GM18520 (cell line): ENCODE measurements at regions not wholly inside any gene's neighbourhood (a gene's known extent, or its start where the extent isn't known, plus 50 kb on each side); places are given as distances from the start of the nearest gene placed in this dataset.

Source experiments
- ATAC-seq: cut with Tn5 transposase; IDR thresholded peaks from one replicate; pipeline ENCODE4 v1.9.1; 2021; ENCODE audit not compliant: unreplicated experiment

GRCh38 chr7:82567841-82568240, 124.3 kb upstream of the CACNA2D1 start:
- ATAC-seq = no peak

- ATAC-seq = no peak
Observed at GRCh38 chr7:82567356-82567755, 123.8 kb upstream of the CACNA2D1 start.

GRCh38 chr7:82566752-82567151, 123.2 kb upstream of the CACNA2D1 start:
- no peak for ATAC-seq

GRCh38 chr7:82562716-82563404, 119.3 kb upstream of the CACNA2D1 start:
- ATAC-seq = no peak

- ATAC-seq = peak; percentile 53
Observed at GRCh38 chr7:82559193-82559805, 115.7 kb upstream of the CACNA2D1 start.

GRCh38 chr7:82549616-82550285, 106.2 kb upstream of the CACNA2D1 start:
- ATAC-seq = no peak

- no peak for ATAC-seq
Observed at GRCh38 chr7:82548141-82548688, 104.6 kb upstream of the CACNA2D1 start.

- no peak for ATAC-seq
Observed at GRCh38 chr7:82542665-82543064, 99.1 kb upstream of the CACNA2D1 start.

- ATAC-seq = no peak
Observed at GRCh38 chr7:82539969-82540368, 96.4 kb upstream of the CACNA2D1 start.

- ATAC-seq = no peak
Observed at GRCh38 chr7:82534684-82535083, 91.1 kb upstream of the CACNA2D1 start.

- ATAC-seq = no peak
Observed at GRCh38 chr7:82530361-82530760, 86.8 kb upstream of the CACNA2D1 start.

- ATAC-seq = no peak
Observed at GRCh38 chr7:82528577-82529310, 85.2 kb upstream of the CACNA2D1 start.

GRCh38 chr7:82527851-82528250, 84.3 kb upstream of the CACNA2D1 start:
- no peak for ATAC-seq

GRCh38 chr7:82521906-82522445, 78.4 kb upstream of the CACNA2D1 start:
- ATAC-seq = no peak

GRCh38 chr7:82517050-82517449, 73.5 kb upstream of the CACNA2D1 start:
- no peak for ATAC-seq

- ATAC-seq = no peak
Observed at GRCh38 chr7:82511542-82511941, 68.0 kb upstream of the CACNA2D1 start.

- ATAC-seq = no peak
Observed at GRCh38 chr7:82507976-82508677, 64.5 kb upstream of the CACNA2D1 start.

- no peak for ATAC-seq
Observed at GRCh38 chr7:82507365-82507975, 63.9 kb upstream of the CACNA2D1 start.

- ATAC-seq = no peak
Observed at GRCh38 chr7:82506702-82507101, 63.1 kb upstream of the CACNA2D1 start.

- ATAC-seq = no peak
Observed at GRCh38 chr7:82506208-82506607, 62.6 kb upstream of the CACNA2D1 start.
